DMS53 treated with DMSO at 0.1 percent for 48 hours (cell line): ENCODE measurements at regions not wholly inside any gene's neighbourhood (a gene's known extent, or its start where the extent isn't known, plus 50 kb on each side); places are given as distances from the start of the nearest gene placed in this dataset.

Experiments
- DNase-seq: peaks from one replicate; lab custom pipeline; 2025; ENCODE audit not compliant: unreplicated experiment; lab: John Stamatoyannopoulos, UW

- no peak for DNase-seq
Measured at GRCh38 chr14:50038398-50039119, 77.8 kb downstream of the VCPKMT start.

- DNase-seq: no peak
Measured at GRCh38 chr14:50039120-50039517, 77.3 kb downstream of the VCPKMT start.

GRCh38 chr14:50039734-50040400, 76.5 kb downstream of the VCPKMT start:
- DNase-seq: no peak

- peak; percentile 17 for DNase-seq
Measured at GRCh38 chr14:50040401-50040775, 76.0 kb downstream of the VCPKMT start.

- DNase-seq: no peak
Measured at GRCh38 chr14:50040895-50041465, 75.4 kb downstream of the VCPKMT start.

- no peak for DNase-seq
Measured at GRCh38 chr14:50041980-50042379, 74.4 kb downstream of the VCPKMT start.

- no peak for DNase-seq
Measured at GRCh38 chr14:50044042-50044651, 72.2 kb downstream of the VCPKMT start.

- no peak for DNase-seq
Measured at GRCh38 chr14:50045039-50045711, 71.2 kb downstream of the VCPKMT start.

- DNase-seq: no peak
Measured at GRCh38 chr14:50045837-50046236, 70.5 kb downstream of the VCPKMT start.

- DNase-seq: peak; percentile 8
Measured at GRCh38 chr14:50047274-50047676, 69.1 kb downstream of the VCPKMT start.

GRCh38 chr14:50049093-50049492, 67.3 kb downstream of the VCPKMT start:
- no peak for DNase-seq

- no peak for DNase-seq
Measured at GRCh38 chr14:50049703-50050570, 66.4 kb downstream of the VCPKMT start.

GRCh38 chr14:50051106-50051505, 65.3 kb downstream of the VCPKMT start:
- DNase-seq: no peak

GRCh38 chr14:50051706-50052105, 64.7 kb downstream of the VCPKMT start:
- no peak for DNase-seq

GRCh38 chr14:50052517-50052916, 63.9 kb downstream of the VCPKMT start:
- DNase-seq: no peak

- no peak for DNase-seq
Measured at GRCh38 chr14:50053935-50054334, 62.4 kb downstream of the VCPKMT start.

- DNase-seq: no peak
Measured at GRCh38 chr14:50055461-50056228, 60.7 kb downstream of the VCPKMT start.

- no peak for DNase-seq
Measured at GRCh38 chr14:50056435-50056834, 59.9 kb downstream of the VCPKMT start.

- DNase-seq: no peak
Measured at GRCh38 chr14:50057331-50057730, 59.0 kb downstream of the VCPKMT start.

- DNase-seq: no peak
Measured at GRCh38 chr14:50058113-50058512, 58.3 kb downstream of the VCPKMT start.
